ENCODE measurements at regions not wholly inside any gene's neighbourhood (a gene's known extent, or its start where the extent isn't known, plus 50 kb on each side); places are given as distances from the start of the nearest gene placed in this dataset.

DNA sequence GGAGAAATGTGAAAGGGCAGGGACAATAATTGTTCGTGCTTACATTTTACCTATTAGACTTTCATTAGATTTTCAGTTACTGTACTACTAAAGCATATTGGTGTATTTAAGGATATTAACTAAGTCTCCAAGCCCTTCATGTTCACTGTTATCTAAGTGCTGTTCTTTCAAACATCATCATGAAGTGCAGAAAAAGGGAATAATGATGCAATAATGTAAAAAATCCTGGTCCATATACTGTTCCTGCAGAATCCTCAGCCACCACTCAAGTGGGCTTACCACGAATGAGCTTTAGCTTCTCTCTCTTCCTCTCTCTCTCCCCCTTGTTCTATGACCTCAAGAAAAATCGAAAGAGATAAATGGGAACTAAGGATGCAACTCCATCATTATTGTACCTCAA is 600.7 kb downstream of the UTRN start:
- TF ChIP-seq, protein P1, sequence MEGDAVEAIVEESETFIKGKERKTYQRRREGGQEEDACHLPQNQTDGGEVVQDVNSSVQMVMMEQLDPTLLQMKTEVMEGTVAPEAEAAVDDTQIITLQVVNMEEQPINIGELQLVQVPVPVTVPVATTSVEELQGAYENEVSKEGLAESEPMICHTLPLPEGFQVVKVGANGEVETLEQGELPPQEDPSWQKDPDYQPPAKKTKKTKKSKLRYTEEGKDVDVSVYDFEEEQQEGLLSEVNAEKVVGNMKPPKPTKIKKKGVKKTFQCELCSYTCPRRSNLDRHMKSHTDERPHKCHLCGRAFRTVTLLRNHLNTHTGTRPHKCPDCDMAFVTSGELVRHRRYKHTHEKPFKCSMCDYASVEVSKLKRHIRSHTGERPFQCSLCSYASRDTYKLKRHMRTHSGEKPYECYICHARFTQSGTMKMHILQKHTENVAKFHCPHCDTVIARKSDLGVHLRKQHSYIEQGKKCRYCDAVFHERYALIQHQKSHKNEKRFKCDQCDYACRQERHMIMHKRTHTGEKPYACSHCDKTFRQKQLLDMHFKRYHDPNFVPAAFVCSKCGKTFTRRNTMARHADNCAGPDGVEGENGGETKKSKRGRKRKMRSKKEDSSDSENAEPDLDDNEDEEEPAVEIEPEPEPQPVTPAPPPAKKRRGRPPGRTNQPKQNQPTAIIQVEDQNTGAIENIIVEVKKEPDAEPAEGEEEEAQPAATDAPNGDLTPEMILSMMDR (conservative IDR thresholded peaks at IDR 0.05; ENCODE audit: low read depth in 2 of 2), result no peak
- no peak for TF ChIP-seq EZH2phosphoT487 (IDR thresholded peaks at IDR 0.05; ENCODE audit: unreplicated experiment)
- no peak for TF ChIP-seq ZNF331 (CRISPR knock-in tag; IDR thresholded peaks at IDR 0.05; ENCODE audit: low read depth)

Data from GM23338 (cell line).